OCI-LY7 (cell line): ENCODE measurements at regions not wholly inside any gene's neighbourhood (a gene's known extent, or its start where the extent isn't known, plus 50 kb on each side); places are given as distances from the start of the nearest gene placed in this dataset.

ENCODE experiments used
- BruUV-seq: library from RNA; stranded (reverse); fragments of 400-500 nt; replicated peaks from 2 replicates; lab custom pipeline; 2021; lab: Mats Ljungman, UMichigan
- CTCF ChIA-PET: fragments of 300-600 bp; sonication (Branson Sonifier 250); formaldehyde crosslinking; loops from one replicate; lab custom pipeline; 2022; ENCODE audit warnings: antibody characterized with exemption; ENCODE audit not compliant: unreplicated experiment; lab: Charles Lee
- POLR2A ChIA-PET: fragments of 300-600 bp; sonication (Branson Sonifier 250); formaldehyde crosslinking; loops from one replicate; lab custom pipeline; 2022; ENCODE audit warnings: antibody characterized with exemption; lab: Charles Lee
- DNase-seq: peaks from one replicate; pipeline ENCODE4 v3.0.0-alpha.2; 2015; ENCODE audit warnings: low spot score
- H2AFZ ChIP-seq: fragments of 200-600 bp; sonication (generic), shearing (Covaris generic); 2 replicates; pipeline ENCODE4 v1.6.1; 2014; ENCODE audit warnings: mild to moderate bottlenecking, antibody characterized with exemption, low read length, moderate library complexity
- H3K27ac ChIP-seq: fragments of 200-600 bp; sonication (generic); 2 replicates; pipeline ENCODE4 v1.5.1; 2014; ENCODE audit warnings: mixed run types, low read depth, mild to moderate bottlenecking, moderate library complexity, low read length, inconsistent platforms; ENCODE audit not compliant: poor library complexity, severe bottlenecking
- H3K36me3 ChIP-seq: fragments of 200-600 bp; sonication (generic); 2 replicates; pipeline ENCODE4 v1.6.1; 2014; ENCODE audit warnings: mild to moderate bottlenecking, antibody characterized with exemption, low read length, moderate library complexity, mixed read lengths; ENCODE audit not compliant: insufficient read depth
- H3K4me1 ChIP-seq: fragments of 200-600 bp; sonication (generic); 2 replicates; pipeline ENCODE4 v1.5.1; 2014; ENCODE audit warnings: mild to moderate bottlenecking, low read length; ENCODE audit not compliant: insufficient read depth, poor library complexity, severe bottlenecking
- H3K4me2 ChIP-seq: fragments of 200-600 bp; sonication (generic); 2 replicates; pipeline ENCODE4 v1.6.1; 2014; ENCODE audit warnings: mild to moderate bottlenecking, low read length
- H3K4me3 ChIP-seq: fragments of 200-600 bp; sonication (generic); 2 replicates; pipeline ENCODE4 v1.5.1; 2014; ENCODE audit warnings: mild to moderate bottlenecking, low read depth, low read length; ENCODE audit not compliant: poor library complexity, severe bottlenecking
- H3K79me2 ChIP-seq: fragments of 200-600 bp; sonication (generic); 2 replicates; pipeline ENCODE4 v1.6.1; 2016; ENCODE audit warnings: low read depth, mild to moderate bottlenecking, low read length, moderate library complexity, mixed read lengths; ENCODE audit not compliant: insufficient read depth
- H3K9me2 ChIP-seq: fragments of 200-600 bp; sonication (generic); 2 replicates; pipeline ENCODE4 v1.6.1; 2016; ENCODE audit warnings: mild to moderate bottlenecking, low read length, mixed read lengths; ENCODE audit not compliant: insufficient read depth
- H3K9me3 ChIP-seq: fragments of 200-600 bp; sonication (generic); 2 replicates; pipeline ENCODE4 v1.6.1; 2014; ENCODE audit warnings: mild to moderate bottlenecking, mixed run types, low read length, mixed read lengths
- H4K20me1 ChIP-seq: fragments of 200-600 bp; sonication (generic); 2 replicates; pipeline ENCODE4 v1.6.1; 2014; ENCODE audit warnings: mild to moderate bottlenecking, antibody characterized with exemption, low read length, moderate library complexity, mixed read lengths; ENCODE audit not compliant: insufficient read depth
- CTCF ChIP-seq: fragments of 200-600 bp; sonication (generic); conservative IDR thresholded peaks from 2 replicates; pipeline ENCODE4 v1.5.1; 2014; ENCODE audit warnings: mild to moderate bottlenecking, antibody characterized with exemption, low read length, moderate library complexity, mixed read lengths
- EZH2phosphoT487 ChIP-seq: fragments of 200-600 bp; sonication (generic); IDR thresholded peaks from 2 replicates; pipeline ENCODE4 v1.6.1; 2018; ENCODE audit warnings: low read depth, borderline replicate concordance, mild to moderate bottlenecking, mixed run types, antibody characterized with exemption, low read length, moderate library complexity, mixed read lengths
- intact Hi-C: fragments of 100-400 bp; cut with micrococcal nuclease; formaldehyde crosslinking; loops from one replicate; pipeline ENCODE4 v1.10.0; 2022; ENCODE audit not compliant: unreplicated experiment

- CTCF ChIA-PET = no interaction called here
- no peak for TF ChIP-seq CTCF
- TF ChIP-seq EZH2phosphoT487 = no peak
- no peaks in the 10 kb centered on the region for H3K9me3 ChIP-seq
Measured at GRCh38 chr2:15864176-15864769, 76.1 kb upstream of the MYCN start.

GRCh38 chr2:15865923-15866322 is 74.4 kb upstream of the MYCN start:
- Histone ChIP-seq H3K27ac (no peak overlapping the region), H3K4me1 (no peaks in the 10 kb centered on the region), H2AFZ (no peak overlapping the region), H3K36me3 (no peaks in the 10 kb centered on the region), H3K79me2 (no peaks in the 10 kb centered on the region), H4K20me1 (no peaks in the 10 kb centered on the region), H3K9me2 (no peaks in the 10 kb centered on the region), H3K4me2 (no peak overlapping the region), H3K9me3 (no peaks in the 10 kb centered on the region), H3K4me3 (no peak overlapping the region)
- no TSS peak for BruUV-seq
- TF ChIP-seq EZH2phosphoT487 = no peak
- no peak for TF ChIP-seq CTCF
- DNase-seq = no peak
- ChIA-PET POLR2A (interaction anchor here (0.5 to 0.6 kb wide), 3 partner anchors 151 to 1430 kb away, joined by 3 read pairs; no protein-coding TSS in a partner anchor), CTCF (no interaction called here)
- intact Hi-C loops = no loop called here

More at GRCh38 chr2:15864176-15864769, 76.1 kb upstream of the MYCN start:
- H3K9me2 ChIP-seq = no peaks in the 10 kb centered on the region
- H3K79me2 ChIP-seq = no peaks in the 10 kb centered on the region
- intact Hi-C loops = no loop called here
- DNase-seq = no peak
- BruUV-seq = no TSS peak
- H4K20me1 ChIP-seq = no peaks in the 10 kb centered on the region
- no peak overlapping the region for H3K27ac ChIP-seq
- no peak overlapping the region for H3K4me2 ChIP-seq
- H3K36me3 ChIP-seq = no peaks in the 10 kb centered on the region
- H3K4me1 ChIP-seq = no peaks in the 10 kb centered on the region
- POLR2A ChIA-PET = no interaction called here
- no peak overlapping the region for H2AFZ ChIP-seq
- no peak overlapping the region for H3K4me3 ChIP-seq

- no peak overlapping the region for H3K4me3 ChIP-seq
- no peak overlapping the region for H3K4me2 ChIP-seq
- DNase-seq = no peak
- H2AFZ ChIP-seq = no peak overlapping the region
- intact Hi-C loops = no loop called here
- no peak for TF ChIP-seq EZH2phosphoT487
- no peak overlapping the region for H3K27ac ChIP-seq
- no peaks in the 10 kb centered on the region for H4K20me1 ChIP-seq
- H3K9me3 ChIP-seq = no peaks in the 10 kb centered on the region
- no peaks in the 10 kb centered on the region for H3K36me3 ChIP-seq
- no peaks in the 10 kb centered on the region for H3K79me2 ChIP-seq
- POLR2A ChIA-PET = interaction anchor here (0.6 kb wide), 2 partner anchors 150 to 566 kb away, joined by 3 read pairs; no protein-coding TSS in a partner anchor
- BruUV-seq = no TSS peak
- H3K4me1 ChIP-seq = no peaks in the 10 kb centered on the region
- CTCF ChIA-PET = no interaction called here
- no peaks in the 10 kb centered on the region for H3K9me2 ChIP-seq
Measured at GRCh38 chr2:15866563-15867193, 73.7 kb upstream of the MYCN start.
